SK-N-MC (cell line): ENCODE measurements at regions not wholly inside any gene's neighbourhood (a gene's known extent, or its start where the extent isn't known, plus 50 kb on each side); places are given as distances from the start of the nearest gene placed in this dataset.

Experiments
- EZH2 ChIP-seq: fragments of 200-600 bp; sonication (generic); IDR thresholded peaks from one replicate; pipeline ENCODE4 v1.6.1; 2017; ENCODE audit warnings: antibody characterized with exemption
- FOXP2 ChIP-seq: optimal IDR thresholded peaks from 2 replicates; pipeline ENCODE3; 2011; ENCODE audit warnings: mild to moderate bottlenecking, moderate library complexity; ENCODE audit not compliant: insufficient read depth; ENCODE audit errors: extremely low read length, control extremely low read depth
- POLR2AphosphoS5 ChIP-seq: IDR thresholded peaks from 2 replicates; pipeline ENCODE4 v1.6.1; 2012; ENCODE audit warnings: mild to moderate bottlenecking, low read depth, low read length, borderline replicate concordance

GRCh38 chr21:20106368-20106767 is 891.8 kb upstream of the NCAM2 start:
- no peak for TF ChIP-seq POLR2AphosphoS5
- no peak for TF ChIP-seq EZH2
- TF ChIP-seq FOXP2, result no peak
